ENCODE measurements at regions not wholly inside any gene's neighbourhood (a gene's known extent, or its start where the extent isn't known, plus 50 kb on each side); places are given as distances from the start of the nearest gene placed in this dataset.
A peak's percentile ranks its signal among the peaks of the same experiment; 100 is the strongest.

DNA sequence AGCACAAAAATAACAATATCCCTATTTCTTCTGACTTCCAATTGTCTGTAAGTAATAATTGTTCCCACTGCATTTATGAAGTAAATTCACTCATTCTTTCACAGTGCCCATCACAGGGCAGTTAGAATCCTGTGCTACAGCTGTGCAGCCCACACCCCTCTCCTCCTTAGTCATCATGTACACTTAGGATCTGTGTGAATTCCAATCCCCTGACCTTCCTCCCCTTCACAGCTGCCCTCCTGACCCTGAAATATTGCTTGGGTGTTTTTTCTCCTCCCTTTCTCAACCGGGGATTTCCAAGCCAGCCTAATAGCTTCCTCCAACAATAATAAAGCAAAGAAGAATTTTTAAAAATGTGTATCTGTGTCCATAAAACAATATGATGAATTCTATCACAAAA, 91.5 kb upstream of the BEND6 start:
- TF ChIP-seq, protein P1, sequence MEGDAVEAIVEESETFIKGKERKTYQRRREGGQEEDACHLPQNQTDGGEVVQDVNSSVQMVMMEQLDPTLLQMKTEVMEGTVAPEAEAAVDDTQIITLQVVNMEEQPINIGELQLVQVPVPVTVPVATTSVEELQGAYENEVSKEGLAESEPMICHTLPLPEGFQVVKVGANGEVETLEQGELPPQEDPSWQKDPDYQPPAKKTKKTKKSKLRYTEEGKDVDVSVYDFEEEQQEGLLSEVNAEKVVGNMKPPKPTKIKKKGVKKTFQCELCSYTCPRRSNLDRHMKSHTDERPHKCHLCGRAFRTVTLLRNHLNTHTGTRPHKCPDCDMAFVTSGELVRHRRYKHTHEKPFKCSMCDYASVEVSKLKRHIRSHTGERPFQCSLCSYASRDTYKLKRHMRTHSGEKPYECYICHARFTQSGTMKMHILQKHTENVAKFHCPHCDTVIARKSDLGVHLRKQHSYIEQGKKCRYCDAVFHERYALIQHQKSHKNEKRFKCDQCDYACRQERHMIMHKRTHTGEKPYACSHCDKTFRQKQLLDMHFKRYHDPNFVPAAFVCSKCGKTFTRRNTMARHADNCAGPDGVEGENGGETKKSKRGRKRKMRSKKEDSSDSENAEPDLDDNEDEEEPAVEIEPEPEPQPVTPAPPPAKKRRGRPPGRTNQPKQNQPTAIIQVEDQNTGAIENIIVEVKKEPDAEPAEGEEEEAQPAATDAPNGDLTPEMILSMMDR (IDR thresholded peaks at IDR 0.05): no peak

DNA sequence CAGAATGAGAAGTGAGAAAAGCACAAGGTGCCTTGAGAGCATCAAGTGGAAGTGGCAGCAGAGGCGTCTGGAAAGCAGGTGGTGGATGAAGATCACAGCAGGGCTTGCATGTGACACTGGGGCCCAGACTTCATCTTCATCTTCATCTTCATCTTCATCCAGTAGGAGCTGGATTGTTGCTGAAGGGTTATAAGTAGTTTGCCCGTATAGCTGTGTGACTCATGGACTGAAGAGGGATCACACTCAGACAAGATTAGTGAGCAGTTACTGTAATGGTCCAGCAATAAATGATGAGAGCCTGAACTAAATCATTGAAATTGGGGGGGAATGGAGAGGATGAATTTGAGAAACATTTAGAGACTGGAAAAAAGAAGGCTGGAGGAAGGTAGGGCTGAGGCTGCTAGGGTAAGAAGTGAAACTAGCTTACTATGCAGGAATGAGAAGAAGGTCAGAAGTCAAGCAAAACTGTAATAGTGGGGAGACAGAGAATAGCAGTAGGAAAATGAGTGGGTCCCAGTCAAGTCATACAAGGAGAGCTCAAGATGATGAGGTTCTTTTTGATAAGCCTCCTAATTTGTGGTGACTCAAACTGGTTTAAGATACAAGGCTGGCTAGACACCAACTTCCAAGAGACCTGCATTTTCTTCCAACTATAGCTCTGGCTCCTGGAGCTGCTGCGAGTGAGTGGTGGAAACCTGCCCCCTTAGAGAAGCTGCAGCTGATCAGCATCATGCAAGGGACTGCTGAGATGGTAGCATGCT, 92.3 kb upstream of the BEND6 start:
- no peak for DNase-seq
- Histone ChIP-seq H3K27me3 (no peaks in the 10 kb centered on the region), H3K4me3 (no peak overlapping the region), H3K27ac (no peak overlapping the region), H3K36me3 (no peaks in the 10 kb centered on the region), H3K9me3 (no peaks in the 10 kb centered on the region), H3K4me1 (peaks cover 0 to 35% (median 7%) of the 10 kb centered on the region in 9 donors)
- intact Hi-C loops (cut with DNase I): no loop called here
- TF ChIP-seq, protein P1 (IDR thresholded peaks at IDR 0.05): no peak
- peak in 3 of 8 donors; percentile 15 to 40 (median 30) for ATAC-seq
- WGBS, 2 donors: 77 to 78% methylated on average over 3 of the region's 3 CpGs

More for the DNA sequence above, 91.5 kb upstream of the BEND6 start:
- Histone ChIP-seq H3K9me3 (no peaks in the 10 kb centered on the region), H3K4me1 (peaks cover 0 to 36% (median 7%) of the 10 kb centered on the region in 9 donors), H3K4me3 (no peak overlapping the region), H3K27me3 (no peaks in the 10 kb centered on the region), H3K27ac (peak overlapping the region in 2 of 10 donors; percentile 8 to 15), H3K36me3 (no peaks in the 10 kb centered on the region)
- intact Hi-C loops (cut with DNase I): no loop called here
- 54 to 68% methylated on average over 1 of the region's 1 CpG for WGBS, 2 donors
- DNase-seq: no peak
- peak in 3 of 8 donors; percentile 23 to 74 (median 34) for ATAC-seq

DNA sequence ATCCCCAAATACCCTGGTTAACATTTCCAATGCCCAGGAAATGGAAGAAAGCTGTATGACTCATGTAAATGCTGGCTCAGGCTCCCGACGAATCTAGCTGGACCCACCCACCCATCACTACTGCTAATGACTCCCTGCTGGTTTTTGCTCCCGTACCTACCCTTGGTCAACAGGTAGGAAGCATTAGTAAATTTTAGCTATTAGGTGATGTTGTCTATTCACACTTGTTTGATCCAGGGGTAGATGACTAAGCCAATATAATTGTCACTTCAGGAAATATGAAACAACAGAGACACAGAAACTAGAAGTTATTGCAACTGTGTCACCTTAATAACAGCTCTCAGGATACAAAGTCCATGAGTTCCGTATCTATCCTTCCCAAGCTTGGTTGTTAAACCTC, 94.4 kb upstream of the BEND6 start:
- no peaks in the 10 kb centered on the region for H3K27me3 ChIP-seq
- H3K36me3 ChIP-seq: no peaks in the 10 kb centered on the region
- TF ChIP-seq, protein P1 (IDR thresholded peaks at IDR 0.05): no peak
- no peaks in the 10 kb centered on the region for H3K9me3 ChIP-seq
- 60 to 63% methylated on average over 4 of the region's 4 CpGs for WGBS, 2 donors
- no peak overlapping the region for H3K27ac ChIP-seq
- ATAC-seq (no peak), DNase-seq (no peak)
- peaks cover 0 to 41% (median 17%) of the 10 kb centered on the region in 9 donors for H3K4me1 ChIP-seq
- intact Hi-C loops (cut with DNase I): no loop called here
- no peak overlapping the region for H3K4me3 ChIP-seq

DNA sequence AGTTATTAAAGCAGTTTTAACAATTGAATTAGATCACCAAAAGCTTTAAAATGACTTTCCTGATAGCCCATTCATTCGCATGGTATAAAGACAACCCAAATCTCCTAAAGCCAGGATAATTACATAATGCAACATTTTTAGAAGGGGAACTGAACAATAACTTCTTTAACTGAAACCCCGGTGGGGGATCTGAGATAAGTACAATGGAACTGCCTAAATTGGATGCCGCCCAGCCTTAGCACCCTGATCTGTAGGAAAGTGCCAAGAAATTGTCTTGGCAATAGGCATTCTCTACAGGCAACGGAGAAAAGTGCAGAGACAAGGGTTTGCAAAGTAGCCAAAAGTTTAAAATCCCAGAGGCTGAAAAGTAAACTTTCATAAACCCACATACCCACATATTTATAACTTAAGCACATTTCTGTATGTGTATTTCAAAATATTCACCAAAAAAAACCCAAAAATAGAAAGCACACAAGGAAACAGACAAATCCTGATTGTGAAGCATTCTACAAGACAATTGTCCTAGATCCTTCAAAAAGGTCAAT, 98.8 kb upstream of the BEND6 start:
- intact Hi-C loops (cut with DNase I): loop anchor here in 4 of 10 donors (10.0 kb wide), 3 partner anchors 481 to 501 kb away; no protein-coding TSS in a partner anchor
- WGBS, 2 donors: 13 to 18% methylated on average over 4 of the region's 4 CpGs
- Histone ChIP-seq H3K27ac (peak overlapping the region in 2 of 10 donors; percentile 12 to 46), H3K27me3 (no peaks in the 10 kb centered on the region), H3K4me3 (no peak overlapping the region), H3K36me3 (no peaks in the 10 kb centered on the region), H3K4me1 (peaks cover 0 to 32% (median 25%) of the 10 kb centered on the region in 9 donors), H3K9me3 (no peaks in the 10 kb centered on the region)
- DNase-seq (peak in 1 of 2 donors; percentile 35), ATAC-seq (peak in 7 of 8 donors; percentile 19 to 52 (median 39))
- TF ChIP-seq, protein P1 (IDR thresholded peaks at IDR 0.05): no peak

All from heart right ventricle (tissue), 16 donors.